ENCODE measurements at regions not wholly inside any gene's neighbourhood (a gene's known extent, or its start where the extent isn't known, plus 50 kb on each side); places are given as distances from the start of the nearest gene placed in this dataset.

DNA sequence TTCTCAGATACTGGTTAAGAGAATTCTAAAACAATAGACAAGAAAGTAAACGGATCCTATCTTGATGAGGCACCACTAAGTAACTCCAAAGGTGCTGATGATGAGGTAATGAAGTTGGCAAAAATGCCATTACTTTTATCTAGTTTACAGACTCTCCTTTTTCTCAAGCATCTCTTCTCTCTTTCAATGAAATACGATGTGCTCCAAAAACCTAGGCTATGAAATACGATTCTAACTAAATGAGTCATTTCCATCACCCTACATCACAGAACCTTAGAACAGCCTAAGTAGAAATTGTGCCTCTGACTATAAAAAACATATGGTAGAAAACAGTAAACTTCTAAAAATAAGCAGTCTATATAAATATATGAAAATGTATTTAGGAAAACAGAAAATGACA lies 58.9 kb upstream of the ARHGAP32 start:
- Histone ChIP-seq H3K79me2 (ENCODE audit: insufficient read depth, low read length) (peaks cover 58% of the 10 kb centered on the region), H4K20me1 (ENCODE audit: insufficient read depth, low read length) (no peaks in the 10 kb centered on the region), H3K4me1 (ENCODE audit: insufficient read depth, low read length) (peaks cover 57% of the 10 kb centered on the region), H3K9ac (ENCODE audit: insufficient read depth, low read depth, low read length) (no peak overlapping the region), H3K4me2 (ENCODE audit: low read depth, low read length) (no peak overlapping the region), H3K4me3 (replicated peaks in 1 of 3; ENCODE audit: insufficient read depth in 1 of 3, low read depth in 2 of 3, low read length in 3 of 3) (no peak overlapping the region), H3K27me3 (ENCODE audit: control insufficient read depth in 1 of 2, insufficient read depth in 2 of 2, low read length in 2 of 2) (no peaks in the 10 kb centered on the region), H2AFZ (ENCODE audit: low read length) (no peak overlapping the region), H3K9me3 (ENCODE audit: low read length) (0 out of 2 replicates have a peak, but pooled peaks cover 4% of the 10 kb centered on the region), H3K36me3 (replicated peaks in 1 of 2; ENCODE audit: control insufficient read depth in 1 of 2, insufficient read depth in 2 of 2, low read length in 2 of 2) (no peaks in the 10 kb centered on the region), H3K27ac (ENCODE audit: extremely low read length, insufficient read depth, low read length) (no peak overlapping the region)
- WGBS (ENCODE audit: low lambda C conversion rate): 94% methylated on average over 3 of the region's 3 CpGs
- CTCF ChIA-PET (ENCODE audit: low intra/inter-chr PET ratio, low total read pairs): no interaction called here
- intact Hi-C loops (cut with micrococcal nuclease; ENCODE audit: unreplicated experiment) (no loop called here), in situ Hi-C loops (cut with HindIII; ENCODE audit: extremely low pct_ligation_motif_present, low pct_unique_long_range_greater_than_20kb) (no loop called here)
- TF ChIP-seq HDAC2 (CRISPR knock-in tag; IDR thresholded peaks at IDR 0.05) (no peak), AHR (CRISPR knock-in tag; IDR thresholded peaks at IDR 0.05) (no peak)
- FAIRE-seq: no peak
- ATAC-seq: no peak
- no peak for DNase-seq (ENCODE audit: low spot score)
- POLR2A ChIA-PET: interaction anchor here (1.4 kb wide), 1 partner anchor 25 kb away, joined by 4 read pairs; no protein-coding TSS in a partner anchor
- no TSS peak for BruUV-seq (replicated peaks)

DNA sequence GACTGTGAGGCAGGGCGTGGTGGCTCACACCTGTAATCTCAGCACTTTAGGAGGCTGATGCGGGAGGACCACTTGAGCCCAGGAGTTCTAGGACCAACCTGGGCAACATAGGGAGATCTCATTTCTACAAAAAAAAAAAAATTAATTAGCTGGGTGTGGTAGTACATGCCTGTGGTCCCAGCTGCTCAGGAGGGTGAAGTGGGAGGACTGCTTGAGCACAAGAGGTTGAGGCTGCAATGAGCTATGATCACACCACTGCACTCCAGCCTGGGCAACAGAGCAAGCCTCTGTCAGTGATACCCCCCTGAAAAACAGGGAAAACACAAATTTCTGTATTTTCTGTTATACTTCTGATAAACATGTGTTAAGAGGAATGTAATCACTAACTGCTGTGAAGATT lies 57.8 kb upstream of the ARHGAP32 start:
- H3K9me3 ChIP-seq (ENCODE audit: low read length): 0 out of 2 replicates have a peak, but pooled peaks cover 4% of the 10 kb centered on the region
- ATAC-seq (no peak), DNase-seq (ENCODE audit: low spot score) (no peak), FAIRE-seq (no peak)
- intact Hi-C loops (cut with micrococcal nuclease; ENCODE audit: unreplicated experiment) (no loop called here), in situ Hi-C loops (cut with HindIII; ENCODE audit: extremely low pct_ligation_motif_present, low pct_unique_long_range_greater_than_20kb) (no loop called here)
- H3K4me2 ChIP-seq (ENCODE audit: low read depth, low read length): no peak overlapping the region
- H3K79me2 ChIP-seq (ENCODE audit: insufficient read depth, low read length): peaks cover 52% of the 10 kb centered on the region
- H3K9ac ChIP-seq (ENCODE audit: insufficient read depth, low read depth, low read length): no peak overlapping the region
- no TSS peak for BruUV-seq (replicated peaks)
- H3K36me3 ChIP-seq (replicated peaks in 1 of 2; ENCODE audit: control insufficient read depth in 1 of 2, insufficient read depth in 2 of 2, low read length in 2 of 2): no peaks in the 10 kb centered on the region
- H4K20me1 ChIP-seq (ENCODE audit: insufficient read depth, low read length): no peaks in the 10 kb centered on the region
- ChIA-PET POLR2A (no interaction called here), CTCF (ENCODE audit: low intra/inter-chr PET ratio, low total read pairs) (no interaction called here)
- peaks cover 53% of the 10 kb centered on the region for H3K4me1 ChIP-seq (ENCODE audit: insufficient read depth, low read length)
- H3K4me3 ChIP-seq (replicated peaks in 1 of 3; ENCODE audit: insufficient read depth in 1 of 3, low read depth in 2 of 3, low read length in 3 of 3): no peak overlapping the region
- H3K27ac ChIP-seq (ENCODE audit: extremely low read length, insufficient read depth, low read length): no peak overlapping the region
- WGBS (ENCODE audit: low lambda C conversion rate): 97% methylated on average over 2 of the region's 2 CpGs
- no peak overlapping the region for H2AFZ ChIP-seq (ENCODE audit: low read length)
- no peaks in the 10 kb centered on the region for H3K27me3 ChIP-seq (ENCODE audit: control insufficient read depth in 1 of 2, insufficient read depth in 2 of 2, low read length in 2 of 2)
- TF ChIP-seq ZNF839 (CRISPR knock-in tag; IDR thresholded peaks at IDR 0.05; ENCODE audit: borderline replicate concordance): no peak
- TF ChIP-seq EHMT2 (IDR thresholded peaks at IDR 0.05; ENCODE audit: borderline replicate concordance, low read depth, low read length): no peak
- TF ChIP-seq, protein P1, sequence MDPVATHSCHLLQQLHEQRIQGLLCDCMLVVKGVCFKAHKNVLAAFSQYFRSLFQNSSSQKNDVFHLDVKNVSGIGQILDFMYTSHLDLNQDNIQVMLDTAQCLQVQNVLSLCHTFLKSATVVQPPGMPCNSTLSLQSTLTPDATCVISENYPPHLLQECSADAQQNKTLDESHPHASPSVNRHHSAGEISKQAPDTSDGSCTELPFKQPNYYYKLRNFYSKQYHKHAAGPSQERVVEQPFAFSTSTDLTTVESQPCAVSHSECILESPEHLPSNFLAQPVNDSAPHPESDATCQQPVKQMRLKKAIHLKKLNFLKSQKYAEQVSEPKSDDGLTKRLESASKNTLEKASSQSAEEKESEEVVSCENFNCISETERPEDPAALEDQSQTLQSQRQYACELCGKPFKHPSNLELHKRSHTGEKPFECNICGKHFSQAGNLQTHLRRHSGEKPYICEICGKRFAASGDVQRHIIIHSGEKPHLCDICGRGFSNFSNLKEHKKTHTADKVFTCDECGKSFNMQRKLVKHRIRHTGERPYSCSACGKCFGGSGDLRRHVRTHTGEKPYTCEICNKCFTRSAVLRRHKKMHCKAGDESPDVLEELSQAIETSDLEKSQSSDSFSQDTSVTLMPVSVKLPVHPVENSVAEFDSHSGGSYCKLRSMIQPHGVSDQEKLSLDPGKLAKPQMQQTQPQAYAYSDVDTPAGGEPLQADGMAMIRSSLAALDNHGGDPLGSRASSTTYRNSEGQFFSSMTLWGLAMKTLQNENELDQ (CRISPR knock-in tag; IDR thresholded peaks at IDR 0.05; ENCODE audit: borderline replicate concordance): no peak
- no peak for TF ChIP-seq ZFP36 (IDR thresholded peaks at IDR 0.05; ENCODE audit: borderline replicate concordance, low read depth, low read length, partially characterized antibody)
- no peak for TF ChIP-seq TBX3 (IDR thresholded peaks at IDR 0.05; ENCODE audit: borderline replicate concordance)
- no peak for TF ChIP-seq ZNF780A (CRISPR knock-in tag; IDR thresholded peaks at IDR 0.05)
- TF ChIP-seq, protein P2, sequence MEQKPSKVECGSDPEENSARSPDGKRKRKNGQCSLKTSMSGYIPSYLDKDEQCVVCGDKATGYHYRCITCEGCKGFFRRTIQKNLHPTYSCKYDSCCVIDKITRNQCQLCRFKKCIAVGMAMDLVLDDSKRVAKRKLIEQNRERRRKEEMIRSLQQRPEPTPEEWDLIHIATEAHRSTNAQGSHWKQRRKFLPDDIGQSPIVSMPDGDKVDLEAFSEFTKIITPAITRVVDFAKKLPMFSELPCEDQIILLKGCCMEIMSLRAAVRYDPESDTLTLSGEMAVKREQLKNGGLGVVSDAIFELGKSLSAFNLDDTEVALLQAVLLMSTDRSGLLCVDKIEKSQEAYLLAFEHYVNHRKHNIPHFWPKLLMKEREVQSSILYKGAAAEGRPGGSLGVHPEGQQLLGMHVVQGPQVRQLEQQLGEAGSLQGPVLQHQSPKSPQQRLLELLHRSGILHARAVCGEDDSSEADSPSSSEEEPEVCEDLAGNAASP (CRISPR knock-in tag; IDR thresholded peaks at IDR 0.05; ENCODE audit: borderline replicate concordance): no peak
- no peak for TF ChIP-seq ZNF496 (CRISPR knock-in tag; IDR thresholded peaks at IDR 0.05; ENCODE audit: insufficient replicate concordance)
- TF ChIP-seq ZFP62 (CRISPR knock-in tag; IDR thresholded peaks at IDR 0.05): no peak
- TF ChIP-seq ZNF101 (CRISPR knock-in tag; IDR thresholded peaks at IDR 0.05; ENCODE audit: borderline replicate concordance, low read depth): no peak

All from HepG2 (cell line).